ENCODE measurements at regions not wholly inside any gene's neighbourhood (a gene's known extent, or its start where the extent isn't known, plus 50 kb on each side); places are given as distances from the start of the nearest gene placed in this dataset.

DNA sequence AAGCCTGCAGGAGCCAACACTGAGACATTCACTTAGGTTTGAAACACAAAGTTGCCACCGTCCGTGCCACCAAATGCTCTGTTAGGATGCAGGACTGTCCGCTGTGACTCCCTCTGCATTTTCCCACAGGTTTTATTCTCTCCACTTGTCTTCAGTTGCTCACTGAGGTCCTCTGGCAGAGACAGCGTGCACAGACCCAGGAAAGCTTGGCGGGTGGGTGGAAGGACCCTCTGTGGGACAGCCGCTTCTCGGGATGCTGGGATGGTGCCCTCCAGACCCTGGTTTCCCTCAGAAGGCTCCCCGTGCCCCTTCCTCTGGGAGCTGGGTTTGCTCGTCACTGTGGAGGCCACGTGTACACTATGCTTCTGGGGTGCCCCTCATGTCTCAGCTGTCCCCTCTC, 733.6 kb downstream of the GALR1 start:
- no peak for DNase-seq

DNA sequence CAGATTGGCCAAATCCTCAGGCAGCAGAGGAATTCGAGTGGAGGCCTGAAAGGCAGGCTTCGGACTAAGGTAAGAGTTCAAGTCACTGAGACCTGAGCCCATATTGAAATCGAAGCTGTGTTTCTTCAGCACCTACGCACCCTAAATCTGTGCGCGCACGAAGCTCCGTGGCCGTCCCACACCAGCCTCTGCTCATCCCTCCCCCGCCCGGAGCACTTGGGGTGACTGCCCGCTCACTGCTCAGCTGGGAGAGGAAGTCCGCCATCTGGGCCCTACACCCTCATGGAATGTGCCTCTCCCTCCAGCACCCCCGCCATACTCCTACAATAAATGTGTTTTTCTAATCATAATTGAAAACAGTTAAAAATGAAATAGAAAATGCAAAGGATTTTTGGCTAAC, 734.5 kb downstream of the GALR1 start:
- peak in 13 of 56 donors; percentile 3 to 36 (median 9) for DNase-seq

GRCh38 chr18:77984833-77985232, 735.2 kb downstream of the GALR1 start:
- no peak for DNase-seq

DNA sequence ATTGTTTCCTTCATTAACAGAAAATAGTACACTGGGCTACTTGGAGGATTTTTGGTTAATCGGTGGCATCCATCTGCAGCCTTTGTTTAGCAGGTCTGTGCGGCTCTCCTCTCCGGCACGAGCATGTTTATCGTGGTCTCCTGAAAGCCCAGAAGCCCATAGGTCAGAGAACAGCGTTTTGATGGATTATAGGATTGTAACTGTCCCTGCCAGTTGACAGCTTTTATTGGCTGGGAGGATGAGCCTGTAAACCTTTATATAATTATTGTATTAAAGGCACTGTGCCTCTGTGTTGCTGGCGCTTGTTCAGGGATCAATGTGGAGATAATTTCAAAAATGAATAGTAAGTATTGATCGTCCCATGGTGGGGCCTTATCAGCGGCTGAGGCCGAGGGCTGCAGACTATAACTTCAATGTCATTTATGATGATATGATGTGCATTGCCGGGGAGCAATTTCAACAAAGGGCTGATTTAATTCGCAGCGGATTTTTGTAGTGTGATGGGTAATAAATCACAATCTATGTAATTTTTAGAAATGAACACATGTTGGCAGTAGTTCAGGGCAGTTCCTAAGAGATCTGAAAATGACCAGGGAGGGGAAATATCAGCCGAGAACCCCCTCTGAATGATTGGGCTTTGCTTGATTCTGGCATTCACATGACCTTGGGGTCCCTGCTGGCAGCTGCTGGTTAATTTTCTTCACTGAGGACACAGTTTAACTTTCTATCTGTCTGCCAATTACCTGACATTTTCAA, 736.1 kb downstream of the GALR1 start:
- DNase-seq, result no peak

DNA sequence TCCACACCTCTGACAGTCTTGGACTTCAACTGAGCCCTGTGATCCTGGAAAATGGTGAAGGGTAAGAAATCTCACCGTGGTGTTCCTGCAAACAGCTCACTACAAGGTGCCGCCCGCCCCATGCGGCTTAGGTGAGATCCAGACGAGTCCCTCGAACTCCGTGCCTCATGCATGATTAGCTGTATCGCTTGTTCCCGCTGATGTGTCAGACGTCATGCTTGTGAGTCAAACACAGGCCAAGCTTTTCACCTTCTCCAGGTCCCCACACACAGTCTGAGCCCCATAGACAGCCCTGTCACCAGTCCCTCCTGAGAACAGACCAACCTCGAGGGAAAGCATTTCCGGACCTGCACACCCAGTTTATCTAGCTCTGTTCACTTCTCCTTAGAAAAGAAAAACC, 740.5 kb downstream of the GALR1 start:
- no peak for DNase-seq

DNA sequence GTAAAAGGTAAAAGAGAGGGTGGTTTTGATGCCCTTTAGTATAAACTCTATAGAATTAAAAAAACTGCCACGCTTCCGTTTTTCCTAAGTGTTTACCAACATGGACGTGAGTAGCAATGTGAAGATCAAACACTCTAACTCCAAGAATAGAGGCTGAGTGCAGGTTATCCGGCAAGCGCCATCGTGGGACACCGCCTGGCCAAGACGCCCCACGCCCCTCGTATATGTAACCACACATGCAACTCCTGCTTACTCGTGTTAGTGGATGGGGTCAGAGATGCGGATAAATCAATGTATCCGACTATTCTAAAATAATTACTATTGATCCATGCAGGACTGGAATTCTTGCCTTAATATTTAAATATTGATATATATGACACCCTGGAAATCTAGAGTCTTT, 741.3 kb downstream of the GALR1 start:
- no peak for DNase-seq

GRCh38 chr18:77992057-77992456, 742.4 kb downstream of the GALR1 start:
- DNase-seq, result no peak

- no peak for DNase-seq
These were observed 743.7 kb downstream of the GALR1 start for GRCh38 chr18:77993188-77993981.

DNA sequence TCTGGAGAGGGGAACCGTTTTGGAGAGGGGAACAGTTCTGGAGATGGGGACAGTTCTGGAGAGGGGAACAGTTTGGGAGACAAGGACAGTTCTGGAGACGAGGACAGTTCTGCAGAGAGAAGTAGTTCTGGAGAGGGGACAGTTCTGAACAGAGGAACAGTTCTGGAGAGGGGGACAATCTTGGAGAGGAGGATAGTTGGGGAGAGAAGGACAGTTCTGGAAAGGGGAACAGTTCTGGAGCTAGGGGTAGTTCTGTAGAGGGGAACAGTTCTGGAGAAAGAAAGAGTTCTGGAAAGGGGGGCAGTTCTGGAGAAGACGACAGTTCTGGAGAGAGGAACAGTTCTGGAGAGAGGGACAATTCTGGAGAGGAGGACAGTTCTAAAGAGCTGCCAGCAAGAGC, 745.9 kb downstream of the GALR1 start:
- DNase-seq, result no peak

GRCh38 chr18:77996737-77997136, 747.1 kb downstream of the GALR1 start:
- no peak for DNase-seq

DNA sequence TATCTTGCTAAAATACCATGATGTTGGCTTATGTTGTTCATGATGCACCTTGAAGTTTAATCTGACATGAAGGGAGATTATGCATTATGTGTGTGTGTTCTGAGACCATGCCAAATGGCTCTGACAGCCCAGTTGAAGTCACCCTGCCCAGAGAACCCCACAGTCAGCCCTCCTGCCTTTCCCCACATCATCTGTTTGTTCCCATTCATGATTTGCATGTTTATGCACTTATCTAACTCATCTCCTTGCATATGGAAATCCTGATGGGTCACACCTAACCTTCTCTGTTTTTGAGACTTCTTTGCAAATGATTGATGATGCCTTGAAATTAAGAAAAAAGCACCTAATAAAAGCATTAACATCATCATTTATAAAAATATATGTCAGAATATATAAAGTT, 752.2 kb downstream of the GALR1 start:
- DNase-seq, result no peak

GRCh38 chr18:78006006-78006773, 756.5 kb downstream of the GALR1 start:
- DNase-seq, result no peak

GRCh38 chr18:78006774-78007260, 757.2 kb downstream of the GALR1 start:
- DNase-seq, result no peak

GRCh38 chr18:78010363-78010762, 760.7 kb downstream of the GALR1 start:
- DNase-seq, result no peak

DNA sequence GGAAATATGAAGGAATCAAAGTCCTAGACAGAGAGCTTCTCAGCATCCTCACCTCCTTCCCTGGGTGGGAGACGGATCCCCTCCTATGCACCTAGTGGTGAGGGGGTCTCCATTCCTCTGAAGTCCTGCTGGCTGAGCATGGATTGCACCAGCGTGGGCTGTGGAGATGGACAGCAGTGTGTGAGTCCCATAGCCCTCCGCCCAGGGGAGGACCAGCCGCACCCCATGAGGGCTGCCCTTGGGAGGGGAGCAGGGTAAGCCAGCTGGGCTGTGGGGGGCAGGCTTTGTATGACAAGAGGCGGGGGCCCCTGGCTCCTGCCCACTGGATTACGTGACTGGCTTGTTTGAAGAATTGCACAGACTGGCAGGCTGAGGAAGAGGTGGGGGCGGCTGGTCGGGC, 768.2 kb downstream of the GALR1 start:
- DNase-seq, result no peak

DNA sequence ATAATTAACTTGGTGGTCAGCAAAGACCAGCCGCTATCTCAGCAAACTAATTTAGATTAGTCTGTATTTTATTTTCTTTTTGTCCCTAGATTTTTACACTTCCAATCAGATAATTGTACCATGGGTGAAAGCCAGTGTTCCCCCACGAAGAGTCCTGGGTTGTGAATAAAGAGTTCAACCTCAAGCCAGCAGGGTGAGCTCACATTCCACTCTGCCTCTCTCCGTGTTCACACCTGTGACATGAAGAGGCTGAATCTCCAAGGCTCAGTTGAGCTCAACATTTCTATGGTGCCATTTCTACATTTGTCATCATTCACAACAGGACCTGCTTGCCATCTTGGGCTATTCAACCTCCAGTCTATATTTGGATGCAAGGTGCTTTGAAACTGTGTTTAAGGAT, 771.5 kb downstream of the GALR1 start:
- no peak for DNase-seq

DNA sequence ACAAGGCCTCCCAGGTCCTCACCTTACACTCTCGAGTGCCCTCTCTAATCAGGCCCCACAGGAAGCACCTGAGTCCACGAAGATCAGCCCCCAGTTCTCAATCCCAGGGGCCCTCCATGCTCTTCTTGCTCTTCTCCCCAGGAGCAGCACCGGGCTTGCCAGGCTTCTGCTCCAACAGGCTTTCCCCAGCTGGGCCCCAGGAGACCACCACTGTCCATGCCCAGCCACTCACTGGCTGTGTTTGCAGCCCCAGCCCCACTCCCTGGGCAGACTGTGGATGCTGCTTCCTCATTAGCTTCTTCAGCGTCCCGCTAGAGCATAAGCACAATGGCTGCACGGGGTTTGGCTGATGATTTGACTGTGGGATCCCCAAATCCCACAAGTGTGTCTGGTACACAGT, 781.9 kb downstream of the GALR1 start:
- DNase-seq, result no peak

- DNase-seq, result no peak
These were observed 782.3 kb downstream of the GALR1 start for GRCh38 chr18:78031991-78032390.

DNA sequence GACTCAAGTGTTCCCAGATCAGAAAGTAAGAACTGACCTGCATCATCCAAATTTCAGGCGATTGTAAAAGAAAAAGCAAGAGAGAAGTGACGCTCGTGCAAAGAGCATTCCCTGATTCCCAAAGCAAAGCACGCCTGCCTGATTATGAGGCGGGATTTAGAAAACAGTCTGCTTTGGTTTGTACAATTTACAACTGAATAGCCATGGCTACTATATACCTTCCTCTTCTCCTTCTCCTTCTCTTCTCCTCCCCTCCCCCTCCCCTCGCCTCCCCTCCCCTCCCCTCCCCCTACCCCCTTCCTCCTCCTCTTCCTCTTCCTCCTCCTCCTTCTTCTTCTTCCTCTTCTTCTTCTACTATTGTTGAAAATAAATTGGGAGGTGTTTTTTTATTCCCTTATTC, 782.9 kb downstream of the GALR1 start:
- DNase-seq, result no peak

DNA sequence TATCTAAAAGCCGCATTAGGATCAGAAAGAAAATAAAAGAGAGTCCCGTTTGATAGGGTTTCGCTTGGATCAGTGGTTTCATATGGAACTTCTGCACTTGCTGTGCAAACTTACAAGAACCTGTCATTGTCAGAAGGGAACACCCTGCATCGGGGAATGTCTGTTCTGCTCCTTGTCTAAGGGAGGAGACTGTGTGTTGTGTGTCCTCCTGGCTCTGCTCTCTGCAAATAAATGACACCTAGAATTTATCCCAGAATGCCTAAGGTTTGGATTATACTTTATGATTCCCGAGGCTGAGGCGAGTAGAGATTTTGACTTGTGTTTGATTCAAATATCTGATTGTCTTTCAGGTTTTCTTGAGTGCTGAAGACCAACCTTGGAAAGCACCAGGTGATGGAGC, 785.1 kb downstream of the GALR1 start:
- no peak for DNase-seq

- no peak for DNase-seq
These were observed 791.6 kb downstream of the GALR1 start for GRCh38 chr18:78041218-78041617.

DNA sequence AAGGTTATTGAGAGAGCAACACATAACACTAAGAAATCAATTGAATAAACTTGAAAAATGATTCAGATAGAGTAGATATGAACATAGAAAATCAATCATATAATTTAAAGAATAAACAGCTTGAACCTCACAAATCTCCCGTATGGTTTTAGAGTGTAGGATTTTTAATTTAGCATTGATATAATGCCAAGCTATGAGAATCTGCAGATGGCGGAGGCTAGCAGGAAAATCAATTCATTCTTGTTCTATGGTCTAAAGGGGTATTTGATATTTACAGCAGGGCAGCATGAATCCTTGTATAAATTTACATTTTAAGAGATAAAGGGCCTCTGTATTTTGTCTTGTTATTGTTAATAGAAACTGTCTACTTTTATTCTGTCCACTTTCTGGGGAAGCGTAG, 797.0 kb downstream of the GALR1 start:
- DNase-seq, result no peak
